HG02885 (cell line): ENCODE measurements at regions not wholly inside any gene's neighbourhood (a gene's known extent, or its start where the extent isn't known, plus 50 kb on each side); places are given as distances from the start of the nearest gene placed in this dataset.

Experiments used
- ATAC-seq: cut with Tn5 transposase; IDR thresholded peaks from one replicate; pipeline ENCODE4 v1.9.1; 2021; ENCODE audit warnings: mild to moderate bottlenecking; ENCODE audit not compliant: unreplicated experiment, poor library complexity

GRCh38 chr11:120061036-120061760 lies 76.7 kb downstream of the TRIM29 start:
- no peak for ATAC-seq

- no peak for ATAC-seq
Measured at GRCh38 chr11:120060512-120060911, 77.4 kb downstream of the TRIM29 start.

GRCh38 chr11:120058931-120059330 lies 79.0 kb downstream of the TRIM29 start:
- ATAC-seq: no peak

- ATAC-seq: no peak
Measured at GRCh38 chr11:120057595-120058581, 80.0 kb downstream of the TRIM29 start.

- no peak for ATAC-seq
Measured at GRCh38 chr11:120057028-120057330, 80.9 kb downstream of the TRIM29 start.

GRCh38 chr11:120056301-120057027 lies 81.4 kb downstream of the TRIM29 start:
- ATAC-seq: no peak

GRCh38 chr11:120055646-120056045 lies 82.3 kb downstream of the TRIM29 start:
- no peak for ATAC-seq

GRCh38 chr11:120054753-120055045 lies 83.2 kb downstream of the TRIM29 start:
- no peak for ATAC-seq

GRCh38 chr11:120054016-120054752 lies 83.7 kb downstream of the TRIM29 start:
- ATAC-seq: no peak

GRCh38 chr11:120052196-120052775 lies 85.6 kb downstream of the TRIM29 start:
- no peak for ATAC-seq

GRCh38 chr11:120044011-120044675 lies 93.8 kb downstream of the TRIM29 start:
- no peak for ATAC-seq

GRCh38 chr11:120043328-120043945 lies 94.5 kb downstream of the TRIM29 start:
- ATAC-seq: no peak

GRCh38 chr11:120041625-120042024 lies 96.3 kb downstream of the TRIM29 start:
- no peak for ATAC-seq

- ATAC-seq: no peak
Measured at GRCh38 chr11:120040151-120040840, 97.6 kb downstream of the TRIM29 start.

- no peak for ATAC-seq
Measured at GRCh38 chr11:120039039-120039438, 98.9 kb downstream of the TRIM29 start.

- no peak for ATAC-seq
Measured at GRCh38 chr11:120037111-120037510, 100.8 kb downstream of the TRIM29 start.

- no peak for ATAC-seq
Measured at GRCh38 chr11:120035756-120036155, 102.2 kb downstream of the TRIM29 start.

GRCh38 chr11:120034881-120035630 lies 102.9 kb downstream of the TRIM29 start:
- ATAC-seq: no peak
